ENCODE measurements at regions not wholly inside any gene's neighbourhood (a gene's known extent, or its start where the extent isn't known, plus 50 kb on each side); places are given as distances from the start of the nearest gene placed in this dataset.
A peak's percentile ranks its signal among the peaks of the same experiment; 100 is the strongest.

DNA sequence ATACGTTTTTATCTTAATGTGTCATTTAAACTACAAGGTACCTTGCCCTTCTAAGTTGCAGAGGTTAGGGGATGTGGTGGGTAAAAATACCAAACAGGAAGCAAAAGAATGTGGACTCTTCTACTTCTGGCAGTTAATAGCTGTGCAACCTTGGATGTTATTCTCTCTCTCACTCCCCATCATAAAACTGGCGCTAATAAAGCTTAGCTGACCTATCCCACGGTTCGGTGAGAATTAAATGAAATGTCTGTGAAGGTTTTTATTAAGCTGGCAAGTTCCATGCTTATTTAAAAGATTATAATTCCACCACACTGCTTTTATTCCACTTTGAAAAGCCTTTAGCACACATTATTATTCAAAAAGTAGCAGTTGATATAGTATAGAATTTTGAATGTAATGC is 127.8 kb upstream of the SLC22A23 start:
- no peak overlapping the region for H2BK120ac ChIP-seq (ENCODE audit: low read depth, low read length)
- H3K9ac ChIP-seq (ENCODE audit: low read depth, low read length, poor library complexity) = no peak overlapping the region
- no peak overlapping the region for H3K27ac ChIP-seq (replicated peaks; ENCODE audit: low read length)
- no peak overlapping the region for H2AK5ac ChIP-seq (ENCODE audit: low read depth, low read length)
- no peaks in the 10 kb centered on the region for H3K27me3 ChIP-seq (ENCODE audit: control insufficient read depth in 3 of 3, insufficient read depth in 3 of 3, low read depth in 1 of 3, low read length in 3 of 3)
- no peak overlapping the region for H3K18ac ChIP-seq (ENCODE audit: low read length)
- no peak overlapping the region for H2BK12ac ChIP-seq (ENCODE audit: low read length)
- H2AFZ ChIP-seq (ENCODE audit: low read length) = no peak overlapping the region
- no peak overlapping the region for H3K23ac ChIP-seq (ENCODE audit: low read depth, low read length, poor library complexity)
- H3K4me3 ChIP-seq (ENCODE audit: low read length in 2 of 2) = no peak overlapping the region
- no CpG with 5 or more reads among the region's 4 CpGs for WGBS, 2 donors (ENCODE audit: extremely low coverage in 2 of 2, insufficient read length in 2 of 2, insufficient replicate concordance in 1 of 2)
- H3K4me1 ChIP-seq (ENCODE audit: control insufficient read depth in 2 of 2, insufficient read depth in 1 of 2, low read depth in 1 of 2, low read length in 2 of 2) = peaks cover 0 to 2% of the 10 kb centered on the region in 2 donors
- H3K36me3 ChIP-seq (replicated peaks in 1 of 2; ENCODE audit: control insufficient read depth in 2 of 2, insufficient read depth in 2 of 2, low read length in 2 of 2) = no peaks in the 10 kb centered on the region
- no peaks in the 10 kb centered on the region for H3K79me1 ChIP-seq (ENCODE audit: low read depth, low read length)
- no peak overlapping the region for H2BK15ac ChIP-seq (ENCODE audit: low read length)
- H2BK5ac ChIP-seq (ENCODE audit: low read length) = no peak overlapping the region
- no peak overlapping the region for H3K4me2 ChIP-seq (ENCODE audit: insufficient read depth, low read length, poor library complexity, severe bottlenecking)
- no peak for DNase-seq (ENCODE audit: low spot score)
- no peak overlapping the region for H3K14ac ChIP-seq (ENCODE audit: low read length)
- H3K9me3 ChIP-seq (replicated peaks in 1 of 2; ENCODE audit: control insufficient read depth in 2 of 2, insufficient read depth in 1 of 2, low read depth in 1 of 2, low read length in 2 of 2) = peaks cover 2 to 5% of the 10 kb centered on the region in 2 donors
- no peak overlapping the region for H3K4ac ChIP-seq (ENCODE audit: low read length)
- no peak overlapping the region for H4K91ac ChIP-seq (ENCODE audit: low read depth, low read length, poor library complexity)
- no peak overlapping the region for H4K8ac ChIP-seq (ENCODE audit: low read depth, low read length)

DNA sequence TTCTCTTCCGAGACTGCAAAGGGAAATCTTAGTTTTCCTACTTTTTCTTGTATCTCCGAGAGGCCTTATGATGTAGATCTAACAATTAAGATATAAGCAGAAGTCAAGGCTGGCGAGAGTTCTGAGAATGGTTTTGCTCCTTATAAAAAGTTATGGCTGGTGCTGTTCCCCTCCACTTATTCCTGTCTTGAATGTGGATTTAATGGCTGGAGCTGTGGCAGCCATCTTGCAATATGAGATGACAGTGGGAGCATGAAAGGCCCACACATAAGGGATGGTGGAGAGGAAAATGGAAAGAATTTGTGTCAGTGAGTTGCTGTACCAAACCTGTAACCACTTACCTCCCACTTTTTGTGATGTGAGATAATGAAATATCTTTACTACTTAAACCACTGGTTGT is 124.6 kb upstream of the SLC22A23 start:
- Histone ChIP-seq H2BK120ac (ENCODE audit: low read depth, low read length) (no peak overlapping the region), H4K8ac (ENCODE audit: low read depth, low read length) (no peak overlapping the region), H3K4me3 (ENCODE audit: low read length in 2 of 2) (no peak overlapping the region), H3K18ac (ENCODE audit: low read length) (no peak overlapping the region), H2BK5ac (ENCODE audit: low read length) (no peak overlapping the region), H3K27me3 (ENCODE audit: control insufficient read depth in 3 of 3, insufficient read depth in 3 of 3, low read depth in 1 of 3, low read length in 3 of 3) (no peaks in the 10 kb centered on the region), H3K9ac (ENCODE audit: low read depth, low read length, poor library complexity) (no peak overlapping the region), H3K14ac (ENCODE audit: low read length) (no peak overlapping the region), H2BK12ac (ENCODE audit: low read length) (no peak overlapping the region), H3K9me3 (replicated peaks in 1 of 2; ENCODE audit: control insufficient read depth in 2 of 2, insufficient read depth in 1 of 2, low read depth in 1 of 2, low read length in 2 of 2) (no peaks in the 10 kb centered on the region), H2AFZ (ENCODE audit: low read length) (no peak overlapping the region), H3K23ac (ENCODE audit: low read depth, low read length, poor library complexity) (no peak overlapping the region), H3K4me1 (ENCODE audit: control insufficient read depth in 2 of 2, insufficient read depth in 1 of 2, low read depth in 1 of 2, low read length in 2 of 2) (peaks cover 0 to 10% of the 10 kb centered on the region in 2 donors), H4K91ac (ENCODE audit: low read depth, low read length, poor library complexity) (no peak overlapping the region), H3K4me2 (ENCODE audit: insufficient read depth, low read length, poor library complexity, severe bottlenecking) (no peak overlapping the region), H3K79me1 (ENCODE audit: low read depth, low read length) (no peaks in the 10 kb centered on the region), H3K27ac (replicated peaks; ENCODE audit: low read length) (no peak overlapping the region), H2BK15ac (ENCODE audit: low read length) (no peak overlapping the region), H3K36me3 (replicated peaks in 1 of 2; ENCODE audit: control insufficient read depth in 2 of 2, insufficient read depth in 2 of 2, low read length in 2 of 2) (no peaks in the 10 kb centered on the region), H2AK5ac (ENCODE audit: low read depth, low read length) (no peak overlapping the region), H3K4ac (ENCODE audit: low read length) (no peak overlapping the region)
- no peak for DNase-seq (ENCODE audit: low spot score)
- no CpG with 5 or more reads among the region's 3 CpGs for WGBS, 2 donors (ENCODE audit: extremely low coverage in 2 of 2, insufficient read length in 2 of 2, insufficient replicate concordance in 1 of 2)

DNA sequence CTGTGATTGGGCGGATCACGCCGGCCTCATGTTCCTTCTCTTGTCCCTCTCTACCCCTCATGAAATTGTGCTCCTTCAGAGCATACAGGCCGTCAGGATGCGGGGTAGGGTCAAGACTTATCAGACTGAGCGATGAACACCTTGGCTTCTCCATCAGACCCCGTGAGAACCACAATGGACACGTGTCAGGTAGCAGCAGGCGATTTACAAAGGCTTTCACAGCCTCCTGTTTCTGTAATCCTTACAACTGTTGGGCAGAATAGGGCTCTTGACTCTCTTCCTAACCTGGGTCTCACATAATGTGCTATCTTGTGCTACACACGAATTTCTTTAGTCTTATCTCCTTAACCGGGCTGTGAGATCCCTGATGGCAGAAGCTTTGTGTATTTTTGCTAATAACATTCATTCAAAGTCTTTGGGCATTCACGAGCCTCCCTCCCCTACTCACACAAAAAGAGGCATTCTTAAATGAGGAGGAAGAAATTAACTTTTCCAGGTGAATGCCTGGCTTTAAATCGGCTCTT is 122.9 kb upstream of the SLC22A23 start:
- H3K4me1 ChIP-seq (ENCODE audit: control insufficient read depth in 2 of 2, insufficient read depth in 1 of 2, low read depth in 1 of 2, low read length in 2 of 2) = peaks cover 1 to 12% of the 10 kb centered on the region in 2 donors
- H3K23ac ChIP-seq (ENCODE audit: low read depth, low read length, poor library complexity) = no peak overlapping the region
- H3K9me3 ChIP-seq (replicated peaks in 1 of 2; ENCODE audit: control insufficient read depth in 2 of 2, insufficient read depth in 1 of 2, low read depth in 1 of 2, low read length in 2 of 2) = no peaks in the 10 kb centered on the region
- no peak overlapping the region for H3K14ac ChIP-seq (ENCODE audit: low read length)
- DNase-seq (ENCODE audit: low spot score) = no peak
- H3K27me3 ChIP-seq (ENCODE audit: control insufficient read depth in 3 of 3, insufficient read depth in 3 of 3, low read depth in 1 of 3, low read length in 3 of 3) = no peaks in the 10 kb centered on the region
- H2BK5ac ChIP-seq (ENCODE audit: low read length) = no peak overlapping the region
- no peaks in the 10 kb centered on the region for H3K79me1 ChIP-seq (ENCODE audit: low read depth, low read length)
- H3K36me3 ChIP-seq (replicated peaks in 1 of 2; ENCODE audit: control insufficient read depth in 2 of 2, insufficient read depth in 2 of 2, low read length in 2 of 2) = no peaks in the 10 kb centered on the region
- no peak overlapping the region for H2BK12ac ChIP-seq (ENCODE audit: low read length)
- H2BK15ac ChIP-seq (ENCODE audit: low read length) = no peak overlapping the region
- H2AK5ac ChIP-seq (ENCODE audit: low read depth, low read length) = no peak overlapping the region
- H3K4me2 ChIP-seq (ENCODE audit: insufficient read depth, low read length, poor library complexity, severe bottlenecking) = no peak overlapping the region
- H3K27ac ChIP-seq (replicated peaks; ENCODE audit: low read length) = peak overlapping the region; percentile 24
- H2BK120ac ChIP-seq (ENCODE audit: low read depth, low read length) = no peak overlapping the region
- H2AFZ ChIP-seq (ENCODE audit: low read length) = peak overlapping the region; percentile 28
- no peak overlapping the region for H4K8ac ChIP-seq (ENCODE audit: low read depth, low read length)
- no peak overlapping the region for H4K91ac ChIP-seq (ENCODE audit: low read depth, low read length, poor library complexity)
- H3K18ac ChIP-seq (ENCODE audit: low read length) = peak overlapping the region; percentile 78
- WGBS, 2 donors (ENCODE audit: extremely low coverage in 2 of 2, insufficient read length in 2 of 2, insufficient replicate concordance in 1 of 2) = no CpG with 5 or more reads among the region's 13 CpGs
- H3K9ac ChIP-seq (ENCODE audit: low read depth, low read length, poor library complexity) = no peak overlapping the region
- no peak overlapping the region for H3K4ac ChIP-seq (ENCODE audit: low read length)
- no peak overlapping the region for H3K4me3 ChIP-seq (ENCODE audit: low read length in 2 of 2)

DNA sequence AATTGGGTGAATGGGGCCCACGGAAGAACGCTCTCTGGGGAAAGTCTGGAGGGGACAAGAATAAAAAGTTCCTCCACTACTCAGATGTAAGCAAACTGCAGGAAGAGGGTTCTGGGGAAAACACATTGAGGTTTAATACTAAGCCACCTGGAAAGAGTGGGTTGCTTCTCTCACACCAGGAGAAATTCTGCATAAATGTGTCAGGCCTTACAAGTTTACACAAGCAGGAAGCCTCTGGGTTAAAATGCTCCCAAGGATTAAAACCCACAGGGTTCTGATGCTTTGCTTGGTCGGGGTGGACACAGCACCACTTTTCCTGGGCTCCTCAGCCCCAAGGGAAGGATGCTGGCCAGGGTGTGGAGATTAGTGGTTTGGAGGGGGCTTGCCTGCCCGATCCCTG is 122.1 kb upstream of the SLC22A23 start:
- no peak overlapping the region for H3K4me2 ChIP-seq (ENCODE audit: insufficient read depth, low read length, poor library complexity, severe bottlenecking)
- no peak overlapping the region for H3K27ac ChIP-seq (replicated peaks; ENCODE audit: low read length)
- H4K8ac ChIP-seq (ENCODE audit: low read depth, low read length) = no peak overlapping the region
- no peak for DNase-seq (ENCODE audit: low spot score)
- peaks cover 1 to 12% of the 10 kb centered on the region in 2 donors for H3K4me1 ChIP-seq (ENCODE audit: control insufficient read depth in 2 of 2, insufficient read depth in 1 of 2, low read depth in 1 of 2, low read length in 2 of 2)
- peak overlapping the region; percentile 78 for H3K18ac ChIP-seq (ENCODE audit: low read length)
- no peak overlapping the region for H3K14ac ChIP-seq (ENCODE audit: low read length)
- H2AFZ ChIP-seq (ENCODE audit: low read length) = peak overlapping the region; percentile 28
- H3K9me3 ChIP-seq (replicated peaks in 1 of 2; ENCODE audit: control insufficient read depth in 2 of 2, insufficient read depth in 1 of 2, low read depth in 1 of 2, low read length in 2 of 2) = no peaks in the 10 kb centered on the region
- no peak overlapping the region for H2BK5ac ChIP-seq (ENCODE audit: low read length)
- no peak overlapping the region for H3K9ac ChIP-seq (ENCODE audit: low read depth, low read length, poor library complexity)
- no peak overlapping the region for H2AK5ac ChIP-seq (ENCODE audit: low read depth, low read length)
- H4K91ac ChIP-seq (ENCODE audit: low read depth, low read length, poor library complexity) = no peak overlapping the region
- no peaks in the 10 kb centered on the region for H3K79me1 ChIP-seq (ENCODE audit: low read depth, low read length)
- H2BK12ac ChIP-seq (ENCODE audit: low read length) = no peak overlapping the region
- no peaks in the 10 kb centered on the region for H3K36me3 ChIP-seq (replicated peaks in 1 of 2; ENCODE audit: control insufficient read depth in 2 of 2, insufficient read depth in 2 of 2, low read length in 2 of 2)
- H2BK120ac ChIP-seq (ENCODE audit: low read depth, low read length) = no peak overlapping the region
- H3K4me3 ChIP-seq (ENCODE audit: low read length in 2 of 2) = no peak overlapping the region
- WGBS, 2 donors (ENCODE audit: extremely low coverage in 2 of 2, insufficient read length in 2 of 2, insufficient replicate concordance in 1 of 2) = no CpG with 5 or more reads among the region's 4 CpGs
- no peak overlapping the region for H2BK15ac ChIP-seq (ENCODE audit: low read length)
- H3K27me3 ChIP-seq (ENCODE audit: control insufficient read depth in 3 of 3, insufficient read depth in 3 of 3, low read depth in 1 of 3, low read length in 3 of 3) = no peaks in the 10 kb centered on the region
- H3K23ac ChIP-seq (ENCODE audit: low read depth, low read length, poor library complexity) = no peak overlapping the region
- H3K4ac ChIP-seq (ENCODE audit: low read length) = no peak overlapping the region

Measured in neuronal stem cell (in vitro differentiated cells).